ENCODE measurements at regions not wholly inside any gene's neighbourhood (a gene's known extent, or its start where the extent isn't known, plus 50 kb on each side); places are given as distances from the start of the nearest gene placed in this dataset.

DNA sequence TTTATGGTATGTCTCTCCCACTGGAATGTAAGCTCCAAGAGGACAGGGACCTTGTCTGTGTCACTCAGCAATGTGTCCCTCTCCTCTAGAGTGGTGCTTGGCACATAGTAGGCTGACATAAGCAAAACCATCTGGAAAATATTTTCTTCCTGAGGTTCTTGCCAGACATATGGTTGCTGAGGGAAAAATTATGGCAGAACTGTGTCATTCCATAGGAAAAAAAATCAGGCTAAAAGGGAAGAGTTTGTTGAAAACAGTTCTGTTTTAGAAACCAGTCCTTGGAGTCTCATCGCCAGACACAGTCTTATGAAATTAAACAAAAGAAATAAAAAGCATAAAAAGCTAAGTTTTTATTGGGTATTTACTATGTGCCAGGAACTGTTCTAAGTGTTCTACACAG lies 60.9 kb downstream of the RTL9 start:
- H3K9ac ChIP-seq (ENCODE audit: extremely low read depth, insufficient read length, low read length): no peak overlapping the region
- H3K4me2 ChIP-seq (ENCODE audit: insufficient read depth, insufficient read length, low read length): no peak overlapping the region
- no peak overlapping the region for H2AK5ac ChIP-seq (ENCODE audit: insufficient read length, low read length)
- H3K23me2 ChIP-seq (ENCODE audit: insufficient read length, low read depth, low read length, poor library complexity, severe bottlenecking): no peaks in the 10 kb centered on the region
- no peak overlapping the region for H2BK20ac ChIP-seq (ENCODE audit: low read depth, low read length, poor library complexity, severe bottlenecking)
- no peaks in the 10 kb centered on the region; the same call in none of the 2 replicates for H3K4me1 ChIP-seq (ENCODE audit: insufficient read depth, low read length)
- no peak overlapping the region for H4K5ac ChIP-seq (ENCODE audit: insufficient read length, low read depth, low read length)
- no peak overlapping the region for H2BK15ac ChIP-seq (ENCODE audit: low read depth, low read length)
- no peak overlapping the region for H2BK120ac ChIP-seq (ENCODE audit: low read depth, low read length, poor library complexity, severe bottlenecking)
- no peaks in the 10 kb centered on the region; a peak in 1 of 5 replicates for H3K9me3 Mint-ChIP-seq
- no peak overlapping the region for H3K56ac ChIP-seq (ENCODE audit: insufficient read length, low read depth, low read length)
- no peak overlapping the region for H2BK12ac ChIP-seq (ENCODE audit: insufficient read length, low read depth, low read length)
- no peak overlapping the region for H3K4ac ChIP-seq (ENCODE audit: low read depth, low read length)
- no peaks in the 10 kb centered on the region for H3K79me2 ChIP-seq (ENCODE audit: insufficient read depth, low read length)
- no peak overlapping the region for H3K27ac ChIP-seq (ENCODE audit: insufficient read length, low read depth, low read length)
- no peaks in the 10 kb centered on the region for H3K79me1 ChIP-seq (ENCODE audit: insufficient read depth, low read depth, low read length, poor library complexity, severe bottlenecking)
- H3K27me3 ChIP-seq (ENCODE audit: insufficient read depth, low read length): no peaks in the 10 kb centered on the region
- DNase-seq: no peak
- peaks cover 17 to 31% of the 10 kb centered on the region in 2 experiments for H3K4me1 Mint-ChIP-seq
- H3K9me3 ChIP-seq (ENCODE audit: control insufficient read depth, low read depth, low read length): no peaks in the 10 kb centered on the region
- no peak overlapping the region for H2AFZ ChIP-seq (ENCODE audit: low read length)
- H4K91ac ChIP-seq (ENCODE audit: insufficient read length, low read depth, low read length): no peak overlapping the region
- no peak overlapping the region for H4K8ac ChIP-seq (replicated peaks; ENCODE audit: insufficient read length, low read depth, low read length)
- H2BK5ac ChIP-seq (ENCODE audit: insufficient read length, low read length): no peak overlapping the region
- H3K27me3 Mint-ChIP-seq (ENCODE audit: low read depth): no peaks in the 10 kb centered on the region; the same call in none of the 2 replicates
- H3K4me3 Mint-ChIP-seq: no peak overlapping the region
- H3K23ac ChIP-seq (ENCODE audit: insufficient read length, low read depth, low read length): no peak overlapping the region
- H4K20me1 ChIP-seq (ENCODE audit: control insufficient read depth, insufficient read depth, insufficient read length): no peaks in the 10 kb centered on the region
- H3T11ph ChIP-seq (ENCODE audit: low read length): no peak overlapping the region
- H3K18ac ChIP-seq (ENCODE audit: insufficient read length, low read depth, low read length): no peak overlapping the region
- H3K36me3 Mint-ChIP-seq (ENCODE audit: insufficient read depth in 1 of 3, low read depth in 3 of 3): no peaks in the 10 kb centered on the region
- no CpG with 5 or more reads among the region's 1 CpG for WGBS (ENCODE audit: extremely low coverage, insufficient read length, low lambda C conversion rate)
- TF ChIP-seq, protein P1, sequence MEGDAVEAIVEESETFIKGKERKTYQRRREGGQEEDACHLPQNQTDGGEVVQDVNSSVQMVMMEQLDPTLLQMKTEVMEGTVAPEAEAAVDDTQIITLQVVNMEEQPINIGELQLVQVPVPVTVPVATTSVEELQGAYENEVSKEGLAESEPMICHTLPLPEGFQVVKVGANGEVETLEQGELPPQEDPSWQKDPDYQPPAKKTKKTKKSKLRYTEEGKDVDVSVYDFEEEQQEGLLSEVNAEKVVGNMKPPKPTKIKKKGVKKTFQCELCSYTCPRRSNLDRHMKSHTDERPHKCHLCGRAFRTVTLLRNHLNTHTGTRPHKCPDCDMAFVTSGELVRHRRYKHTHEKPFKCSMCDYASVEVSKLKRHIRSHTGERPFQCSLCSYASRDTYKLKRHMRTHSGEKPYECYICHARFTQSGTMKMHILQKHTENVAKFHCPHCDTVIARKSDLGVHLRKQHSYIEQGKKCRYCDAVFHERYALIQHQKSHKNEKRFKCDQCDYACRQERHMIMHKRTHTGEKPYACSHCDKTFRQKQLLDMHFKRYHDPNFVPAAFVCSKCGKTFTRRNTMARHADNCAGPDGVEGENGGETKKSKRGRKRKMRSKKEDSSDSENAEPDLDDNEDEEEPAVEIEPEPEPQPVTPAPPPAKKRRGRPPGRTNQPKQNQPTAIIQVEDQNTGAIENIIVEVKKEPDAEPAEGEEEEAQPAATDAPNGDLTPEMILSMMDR (conservative IDR thresholded peaks at IDR 0.05): no peak
- no peak overlapping the region for H3K14ac ChIP-seq (ENCODE audit: insufficient read depth, low read length)
- no peak overlapping the region for H3K27ac Mint-ChIP-seq

Measured in H9 (cell line).